NCI-H1694 (cell line): ENCODE measurements at regions not wholly inside any gene's neighbourhood (a gene's known extent, or its start where the extent isn't known, plus 50 kb on each side); places are given as distances from the start of the nearest gene placed in this dataset.

Source experiments
- DNase-seq: peaks from one replicate; lab custom pipeline; 2025; lab: John Stamatoyannopoulos, UW

GRCh38 chr2:898319-898718 is 52.3 kb upstream of the SNTG2 start:
- DNase-seq = no peak

DNA sequence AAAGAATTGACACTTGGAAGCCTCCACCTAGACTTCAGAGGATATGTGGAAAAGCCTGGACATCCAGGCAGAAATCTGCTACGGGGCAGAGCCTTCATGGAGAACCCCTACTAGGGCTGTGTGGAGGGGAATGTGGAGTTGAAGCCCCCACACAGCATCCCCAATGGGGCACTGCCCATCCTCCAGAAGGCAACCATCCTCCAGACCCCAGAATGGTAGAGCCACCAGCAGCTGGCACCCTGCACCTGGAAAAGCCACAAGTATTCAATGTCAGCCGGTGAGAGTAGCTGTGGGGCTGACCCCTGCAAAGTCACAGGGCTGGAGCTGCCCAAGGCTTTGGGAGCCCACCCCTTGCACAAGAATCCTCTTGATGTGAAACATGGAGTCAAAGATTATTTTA is 53.6 kb upstream of the SNTG2 start:
- DNase-seq = no peak

GRCh38 chr2:893311-893710 is 57.3 kb upstream of the SNTG2 start:
- no peak for DNase-seq

GRCh38 chr2:892892-893291 is 57.8 kb upstream of the SNTG2 start:
- DNase-seq = no peak

DNA sequence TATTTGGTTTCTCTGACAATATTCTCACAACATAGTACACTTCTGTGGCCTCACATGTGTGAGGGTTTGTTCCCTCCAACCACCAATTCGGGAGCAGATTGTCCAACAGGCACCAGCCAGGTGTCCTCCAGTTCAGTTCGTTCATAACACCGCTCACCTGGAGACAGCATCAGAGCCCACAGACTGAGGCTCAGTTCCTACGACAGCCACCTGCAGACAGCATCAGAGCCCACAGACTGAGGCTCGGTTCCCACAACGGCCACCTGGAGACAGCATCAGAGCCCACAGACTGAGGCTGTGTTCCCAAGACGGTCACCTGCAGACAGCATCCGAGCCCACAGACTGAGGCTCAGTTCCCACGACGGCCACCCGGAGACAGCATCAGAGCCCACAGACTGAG is 58.2 kb upstream of the SNTG2 start:
- no peak for DNase-seq

GRCh38 chr2:891734-892133 is 58.9 kb upstream of the SNTG2 start:
- DNase-seq = no peak

DNA sequence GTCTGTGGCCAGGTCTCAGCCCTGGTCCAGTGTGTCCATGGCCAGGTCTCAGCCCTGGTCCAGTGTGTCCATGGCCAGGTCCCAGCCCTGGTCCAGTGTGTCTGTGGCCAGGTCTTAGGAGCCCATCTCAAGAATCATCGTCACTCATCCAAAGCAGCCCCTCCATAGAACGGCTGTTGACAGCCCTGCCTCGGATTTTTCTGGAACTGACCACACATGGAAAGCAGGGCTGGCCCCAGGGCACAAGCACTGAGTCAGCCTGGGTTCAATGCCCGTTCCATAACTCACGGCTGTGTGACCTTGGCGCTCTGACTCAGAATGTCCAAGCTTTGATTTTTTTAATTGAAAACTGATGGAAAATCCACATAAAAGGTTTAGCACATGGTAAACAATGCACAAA is 59.9 kb upstream of the SNTG2 start:
- DNase-seq = no peak

DNA sequence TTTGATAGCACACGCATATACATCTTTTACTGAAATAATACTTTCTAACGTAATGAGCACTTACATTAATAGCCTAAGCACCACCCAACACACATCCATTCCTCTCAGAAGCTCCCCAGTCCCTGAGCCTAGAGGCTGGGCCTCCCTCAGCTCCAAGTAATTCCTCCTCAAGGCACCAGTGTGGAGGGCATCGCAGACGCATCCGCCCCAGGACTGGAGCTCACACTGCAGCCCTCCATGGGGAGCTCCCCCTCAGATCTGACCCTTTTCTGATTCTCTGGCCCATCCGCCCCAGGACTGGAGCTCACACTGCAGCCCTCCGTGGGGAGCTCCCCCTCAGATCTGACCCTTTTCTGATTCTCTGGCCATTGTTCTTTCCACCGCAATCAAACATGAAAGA is 60.4 kb upstream of the SNTG2 start:
- no peak for DNase-seq

DNA sequence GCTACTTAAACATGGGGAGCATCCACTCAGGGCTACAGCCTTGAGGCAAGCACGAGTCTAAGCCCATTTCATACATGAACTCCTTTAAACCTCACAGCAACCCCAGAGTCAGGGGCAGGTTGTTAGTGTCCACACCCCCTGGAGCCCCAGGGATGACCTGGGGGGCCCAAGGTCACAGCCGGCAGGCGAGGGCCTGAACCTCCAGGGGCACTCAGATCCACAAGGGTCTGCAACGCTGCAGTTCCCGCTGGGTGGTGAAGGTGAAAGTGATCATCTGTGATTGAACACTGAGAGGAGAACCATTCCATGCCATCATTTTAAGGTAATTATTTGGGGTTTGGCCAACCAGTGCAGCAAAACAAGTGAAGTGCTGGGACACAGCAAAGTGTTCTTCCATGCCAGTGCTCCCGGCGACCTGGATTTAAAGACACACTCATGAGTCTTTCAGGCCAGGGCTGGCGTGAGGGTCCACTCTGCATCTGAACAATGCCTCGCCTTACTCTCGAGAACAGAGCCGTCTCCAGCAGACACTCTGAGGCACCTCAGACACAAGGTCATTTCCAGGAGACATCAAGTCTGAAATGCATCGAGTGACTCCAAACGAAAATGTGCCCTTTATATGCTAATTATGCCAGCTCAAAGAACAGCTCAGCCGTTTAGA is 61.6 kb upstream of the SNTG2 start:
- DNase-seq = no peak

DNA sequence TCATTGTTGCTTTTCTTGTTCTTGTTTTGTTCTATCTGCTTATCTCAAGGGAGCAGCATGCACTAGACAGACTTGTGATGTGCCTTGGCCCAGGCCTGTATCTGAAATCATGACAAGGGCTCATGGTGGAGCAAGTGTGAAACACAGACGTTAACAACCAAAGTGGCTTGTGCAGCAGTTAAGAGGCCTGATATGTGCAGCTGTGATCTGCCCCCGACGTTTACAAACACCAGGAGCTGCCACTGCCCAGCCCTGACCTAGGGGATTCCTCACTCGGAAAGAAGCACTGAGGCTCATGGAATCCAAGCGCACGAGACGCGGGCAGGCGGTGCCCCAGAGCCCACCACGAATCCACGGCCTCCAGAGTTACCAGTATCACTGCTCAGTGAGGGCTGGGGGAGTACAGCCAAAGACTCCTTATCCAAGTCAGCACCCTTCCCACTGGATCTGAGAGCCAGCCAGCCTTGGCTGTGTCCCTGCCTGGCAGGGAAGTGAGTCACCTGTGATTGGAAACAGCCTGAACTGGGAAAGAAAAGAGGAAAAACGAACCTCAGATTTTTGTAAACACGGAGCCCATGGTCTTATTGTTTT is 62.3 kb upstream of the SNTG2 start:
- DNase-seq = no peak

GRCh38 chr2:887639-888038 is 63.0 kb upstream of the SNTG2 start:
- DNase-seq = no peak

- no peak for DNase-seq
Measured at GRCh38 chr2:886072-887022, 64.3 kb upstream of the SNTG2 start.

DNA sequence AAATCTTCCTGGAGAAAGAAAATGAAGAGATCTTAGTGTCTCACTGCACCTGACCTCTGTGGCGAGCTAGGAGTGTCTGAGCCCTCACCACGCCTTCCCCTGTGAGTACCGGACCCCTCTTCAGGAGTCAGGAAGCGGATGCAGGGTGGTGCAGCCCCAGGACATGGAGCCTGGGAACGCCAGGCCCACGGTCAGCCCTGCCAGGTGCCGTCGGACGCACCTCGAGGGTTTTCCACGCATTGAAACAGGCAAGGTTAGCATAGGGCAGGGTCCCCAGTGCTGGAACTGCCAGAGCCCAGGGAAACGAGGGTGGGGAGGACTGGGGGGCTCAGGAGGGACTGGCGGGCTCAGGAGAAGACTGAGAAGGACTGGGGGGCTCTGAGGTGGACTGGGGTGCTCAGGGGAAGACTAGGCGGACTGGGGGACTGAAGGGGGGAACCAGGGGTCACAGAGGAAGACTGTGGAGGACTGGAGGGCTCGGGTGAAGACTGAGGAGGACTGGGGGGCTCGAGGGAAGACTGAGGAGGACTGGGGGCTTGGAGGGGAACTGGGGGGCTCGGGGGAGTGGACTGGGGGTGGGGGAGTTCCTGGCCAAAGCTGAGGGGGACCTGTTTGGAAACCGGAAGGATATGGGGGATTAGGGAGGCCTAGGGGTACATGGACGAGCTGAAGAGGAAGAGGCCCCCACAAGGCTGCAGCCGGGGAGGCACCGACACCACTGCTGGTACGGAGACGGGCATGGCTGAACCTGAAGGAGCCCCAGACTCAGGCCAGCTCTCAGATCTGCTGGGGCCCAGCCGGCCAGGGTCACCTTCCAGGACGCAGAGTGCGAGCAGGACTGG is 65.2 kb upstream of the SNTG2 start:
- DNase-seq = no peak

- no peak for DNase-seq
Measured at GRCh38 chr2:883803-884748, 66.6 kb upstream of the SNTG2 start.

DNA sequence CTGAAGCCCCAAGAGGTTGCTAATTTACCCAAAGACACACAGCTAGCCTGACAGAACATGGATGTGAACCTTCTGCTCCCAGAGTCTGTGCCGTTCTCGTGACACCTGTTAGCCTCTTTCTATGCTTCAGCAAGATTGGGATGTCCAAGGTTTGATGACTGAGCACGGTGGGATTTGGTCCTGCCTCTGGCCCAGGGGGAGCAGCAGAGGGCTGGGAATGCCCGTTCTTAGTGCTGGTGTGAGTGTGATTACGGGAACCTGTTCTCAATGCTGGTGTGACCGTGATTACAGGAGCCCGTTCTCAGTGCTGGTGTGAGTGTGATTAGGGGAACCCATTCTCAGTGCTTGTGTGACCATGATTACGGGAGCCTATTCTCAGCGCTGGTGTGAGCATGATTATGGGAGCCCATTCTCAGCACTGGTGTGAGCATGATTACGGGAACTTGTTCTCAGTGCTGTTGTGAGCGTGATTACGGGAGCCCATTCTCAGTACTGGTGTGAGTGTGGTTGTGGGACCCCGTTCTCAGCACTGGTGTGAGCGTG is 67.3 kb upstream of the SNTG2 start:
- DNase-seq = no peak

- no peak for DNase-seq
Measured at GRCh38 chr2:881204-881918, 69.3 kb upstream of the SNTG2 start.

DNA sequence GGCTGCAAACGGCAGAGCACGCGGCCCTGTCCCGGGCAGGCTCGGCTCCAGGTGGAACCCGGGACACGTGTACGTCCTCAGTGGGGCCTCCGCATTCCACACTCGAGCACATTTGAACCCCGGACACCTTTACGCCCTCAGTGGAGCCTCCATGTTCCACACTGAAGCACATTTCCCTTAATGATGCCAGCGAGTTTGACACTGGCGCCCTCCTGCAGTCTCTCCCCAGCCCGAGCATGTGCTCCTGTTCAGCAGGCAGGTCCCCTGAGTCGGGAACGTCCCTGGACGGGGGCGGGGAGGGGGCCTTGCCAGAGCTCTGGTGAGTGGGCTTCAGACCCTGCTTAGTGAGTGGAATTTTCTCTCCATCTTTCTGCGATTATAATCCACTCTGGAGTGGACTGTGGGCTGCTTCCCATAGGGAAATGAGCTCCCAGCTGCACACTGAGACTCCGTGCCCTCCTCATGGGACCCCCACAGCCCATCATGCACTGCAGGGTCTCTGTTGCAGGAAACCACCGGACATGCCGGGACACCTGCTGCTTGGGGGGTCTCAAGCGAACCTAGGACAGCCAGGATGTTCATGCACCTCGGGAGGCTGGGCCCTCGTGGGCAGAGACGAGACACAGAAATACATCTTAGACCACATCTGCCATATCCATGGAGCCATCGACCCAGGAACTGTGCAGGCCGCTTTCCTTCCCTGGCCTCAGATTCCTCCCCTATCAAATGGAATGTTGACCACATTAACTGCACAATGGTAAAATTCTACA is 70.3 kb upstream of the SNTG2 start:
- DNase-seq = no peak

- no peak for DNase-seq
Measured at GRCh38 chr2:879540-879939, 71.1 kb upstream of the SNTG2 start.

- no peak for DNase-seq
Measured at GRCh38 chr2:878245-878930, 72.3 kb upstream of the SNTG2 start.
